ENCODE measurements at regions not wholly inside any gene's neighbourhood (a gene's known extent, or its start where the extent isn't known, plus 50 kb on each side); places are given as distances from the start of the nearest gene placed in this dataset.

DNA sequence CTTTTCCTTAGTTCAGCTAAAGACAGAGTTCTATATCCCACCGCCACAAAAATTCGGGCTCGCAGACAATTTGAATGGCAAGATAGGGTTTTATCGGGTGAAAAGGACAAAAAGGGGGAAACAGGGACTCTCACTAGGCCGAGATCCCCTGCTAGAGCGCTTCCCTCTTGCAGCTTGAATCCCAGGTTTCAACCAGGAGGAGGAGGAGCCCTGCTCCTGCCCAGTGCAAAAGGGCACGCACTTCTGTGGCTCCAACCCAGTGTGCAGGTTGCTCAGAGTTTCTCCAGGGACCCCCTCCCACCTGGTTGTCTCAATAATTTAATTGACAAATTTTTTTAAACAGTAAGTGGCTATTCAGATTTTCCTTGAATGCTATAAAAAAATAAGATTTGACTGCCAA is 152.6 kb upstream of the LUZP2 start:
- Histone ChIP-seq H3K4me3 (ENCODE audit: low read length) (no peak overlapping the region), H3K4me2 (ENCODE audit: low read length) (no peak overlapping the region), H3K27me3 (ENCODE audit: control insufficient read depth, low read length) (no peaks in the 10 kb centered on the region), H3K79me2 (ENCODE audit: control insufficient read depth, low read length) (no peaks in the 10 kb centered on the region), H3K9me2 (replicated peaks; ENCODE audit: control insufficient read depth, low read length) (no peaks in the 10 kb centered on the region), H3F3A (ENCODE audit: control insufficient read depth, insufficient read depth) (no peaks in the 10 kb centered on the region), H3K36me3 (ENCODE audit: control insufficient read depth, low read length) (no peaks in the 10 kb centered on the region), H3K27ac (ENCODE audit: low read depth, low read length) (no peak overlapping the region), H3K4me1 (ENCODE audit: control insufficient read depth, low read length) (no peaks in the 10 kb centered on the region), H3K9me3 (ENCODE audit: control insufficient read depth, insufficient read depth, low read length) (no peaks in the 10 kb centered on the region), H4K20me1 (ENCODE audit: control insufficient read depth, insufficient read depth, low read depth, low read length) (no peaks in the 10 kb centered on the region)
- TF ChIP-seq CTCF (IDR thresholded peaks at IDR 0.05; ENCODE audit: low read depth, low read length, poor library complexity, severe bottlenecking), result no peak
- TF ChIP-seq EZH2phosphoT487 (IDR thresholded peaks at IDR 0.05; ENCODE audit: borderline replicate concordance, low read length), result no peak

GRCh38 chr11:24348908-24349307 is 147.9 kb upstream of the LUZP2 start:
- no peaks in the 10 kb centered on the region for H3K36me3 ChIP-seq (ENCODE audit: control insufficient read depth, low read length)
- no peaks in the 10 kb centered on the region for H3K79me2 ChIP-seq (ENCODE audit: control insufficient read depth, low read length)
- H4K20me1 ChIP-seq (ENCODE audit: control insufficient read depth, insufficient read depth, low read depth, low read length), result no peaks in the 10 kb centered on the region
- TF ChIP-seq EZH2phosphoT487 (IDR thresholded peaks at IDR 0.05; ENCODE audit: borderline replicate concordance, low read length), result no peak
- no peak for TF ChIP-seq CTCF (IDR thresholded peaks at IDR 0.05; ENCODE audit: low read depth, low read length, poor library complexity, severe bottlenecking)
- H3K4me3 ChIP-seq (ENCODE audit: low read length), result no peak overlapping the region
- no peaks in the 10 kb centered on the region for H3F3A ChIP-seq (ENCODE audit: control insufficient read depth, insufficient read depth)
- H3K4me1 ChIP-seq (ENCODE audit: control insufficient read depth, low read length), result no peaks in the 10 kb centered on the region
- no peaks in the 10 kb centered on the region for H3K9me3 ChIP-seq (ENCODE audit: control insufficient read depth, insufficient read depth, low read length)
- H3K27ac ChIP-seq (ENCODE audit: low read depth, low read length), result no peak overlapping the region
- H3K4me2 ChIP-seq (ENCODE audit: low read length), result no peak overlapping the region
- no peaks in the 10 kb centered on the region for H3K9me2 ChIP-seq (replicated peaks; ENCODE audit: control insufficient read depth, low read length)
- no peaks in the 10 kb centered on the region for H3K27me3 ChIP-seq (ENCODE audit: control insufficient read depth, low read length)

- Histone ChIP-seq H3K4me2 (ENCODE audit: low read length) (no peak overlapping the region), H3K36me3 (ENCODE audit: control insufficient read depth, low read length) (no peaks in the 10 kb centered on the region), H3K27me3 (ENCODE audit: control insufficient read depth, low read length) (no peaks in the 10 kb centered on the region), H3K4me1 (ENCODE audit: control insufficient read depth, low read length) (no peaks in the 10 kb centered on the region), H3K27ac (ENCODE audit: low read depth, low read length) (no peak overlapping the region), H4K20me1 (ENCODE audit: control insufficient read depth, insufficient read depth, low read depth, low read length) (no peaks in the 10 kb centered on the region), H3K9me2 (replicated peaks; ENCODE audit: control insufficient read depth, low read length) (no peaks in the 10 kb centered on the region), H3K79me2 (ENCODE audit: control insufficient read depth, low read length) (no peaks in the 10 kb centered on the region), H3K9me3 (ENCODE audit: control insufficient read depth, insufficient read depth, low read length) (no peaks in the 10 kb centered on the region), H3K4me3 (ENCODE audit: low read length) (no peak overlapping the region), H3F3A (ENCODE audit: control insufficient read depth, insufficient read depth) (no peaks in the 10 kb centered on the region)
- TF ChIP-seq EZH2phosphoT487 (IDR thresholded peaks at IDR 0.05; ENCODE audit: borderline replicate concordance, low read length) (no peak), CTCF (IDR thresholded peaks at IDR 0.05; ENCODE audit: low read depth, low read length, poor library complexity, severe bottlenecking) (no peak)
Measured at GRCh38 chr11:24351179-24351578, 145.7 kb upstream of the LUZP2 start.

DNA sequence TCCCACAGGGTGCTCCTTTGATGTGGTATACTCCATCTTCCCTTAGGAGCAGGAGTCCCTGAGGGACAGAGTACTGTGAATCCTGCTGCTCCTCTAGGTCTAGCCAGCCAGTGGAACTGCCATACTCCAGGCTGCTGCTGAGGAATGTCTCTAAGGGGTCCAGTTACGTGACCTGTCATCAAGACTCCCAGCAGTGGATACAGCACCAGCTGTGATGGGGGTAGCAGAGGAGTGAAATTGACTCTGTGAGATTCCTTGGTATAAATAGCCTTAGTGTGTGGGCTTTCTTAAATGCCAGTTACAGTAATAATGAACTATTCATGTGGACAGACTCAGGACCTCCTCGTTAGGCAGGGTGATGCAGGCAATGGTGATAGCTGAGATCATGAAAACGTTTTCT is 140.4 kb upstream of the LUZP2 start:
- no peaks in the 10 kb centered on the region for H4K20me1 ChIP-seq (ENCODE audit: control insufficient read depth, insufficient read depth, low read depth, low read length)
- TF ChIP-seq EZH2phosphoT487 (IDR thresholded peaks at IDR 0.05; ENCODE audit: borderline replicate concordance, low read length), result no peak
- no peak for TF ChIP-seq CTCF (IDR thresholded peaks at IDR 0.05; ENCODE audit: low read depth, low read length, poor library complexity, severe bottlenecking)
- no peaks in the 10 kb centered on the region for H3K4me1 ChIP-seq (ENCODE audit: control insufficient read depth, low read length)
- no peaks in the 10 kb centered on the region for H3K9me3 ChIP-seq (ENCODE audit: control insufficient read depth, insufficient read depth, low read length)
- H3K27me3 ChIP-seq (ENCODE audit: control insufficient read depth, low read length), result no peaks in the 10 kb centered on the region
- no peak overlapping the region for H3K27ac ChIP-seq (ENCODE audit: low read depth, low read length)
- no peak overlapping the region for H3K4me2 ChIP-seq (ENCODE audit: low read length)
- no peaks in the 10 kb centered on the region for H3K36me3 ChIP-seq (ENCODE audit: control insufficient read depth, low read length)
- H3K4me3 ChIP-seq (ENCODE audit: low read length), result no peak overlapping the region
- H3F3A ChIP-seq (ENCODE audit: control insufficient read depth, insufficient read depth), result no peaks in the 10 kb centered on the region
- H3K79me2 ChIP-seq (ENCODE audit: control insufficient read depth, low read length), result no peaks in the 10 kb centered on the region
- H3K9me2 ChIP-seq (replicated peaks; ENCODE audit: control insufficient read depth, low read length), result no peaks in the 10 kb centered on the region

All from DOHH2 (cell line).